ENCODE measurements at regions not wholly inside any gene's neighbourhood (a gene's known extent, or its start where the extent isn't known, plus 50 kb on each side); places are given as distances from the start of the nearest gene placed in this dataset.

GRCh38 chr12:89968151-89968700 lies 259.6 kb upstream of the ATP2B1 start:
- Histone ChIP-seq H3K9me3 (ENCODE audit: low read length) (no peaks in the 10 kb centered on the region), H3K9ac (ENCODE audit: low read length) (no peak overlapping the region), H3K27me3 (ENCODE audit: insufficient read depth, low read depth, low read length) (no peaks in the 10 kb centered on the region), H3K4me3 (ENCODE audit: low read length) (no peak overlapping the region), H3K36me3 (ENCODE audit: insufficient read depth, low read length) (no peaks in the 10 kb centered on the region), H3F3A (ENCODE audit: insufficient read depth, low read length, poor library complexity, severe bottlenecking) (no peaks in the 10 kb centered on the region), H4K20me1 (ENCODE audit: insufficient read depth) (no peaks in the 10 kb centered on the region), H3K4me2 (ENCODE audit: low read length) (no peak overlapping the region), H3K27ac (ENCODE audit: low read length) (no peak overlapping the region), H3K79me2 (replicated peaks; ENCODE audit: insufficient read depth, low read length) (no peaks in the 10 kb centered on the region), H3K9me2 (ENCODE audit: insufficient read depth, low read length) (no peaks in the 10 kb centered on the region), H2AFZ (ENCODE audit: low read depth, low read length) (no peak overlapping the region)
- TF ChIP-seq TAF1 (IDR thresholded peaks at IDR 0.05; ENCODE audit: low read depth) = no peak
- no peak for TF ChIP-seq EZH2 (IDR thresholded peaks at IDR 0.05; ENCODE audit: borderline replicate concordance, insufficient read depth, low read length, poor library complexity, severe bottlenecking)
- no peak for TF ChIP-seq EP300 (conservative IDR thresholded peaks at IDR 0.05; ENCODE audit: poor library complexity, severe bottlenecking)
- TF ChIP-seq MXI1 (conservative IDR thresholded peaks at IDR 0.05; ENCODE audit: poor library complexity, severe bottlenecking) = no peak
- TF ChIP-seq CTCF (IDR thresholded peaks at IDR 0.05; ENCODE audit: poor library complexity, severe bottlenecking) = no peak
- TF ChIP-seq POLR2AphosphoS5 (IDR thresholded peaks at IDR 0.05) = no peak
- TF ChIP-seq SMC3 (conservative IDR thresholded peaks at IDR 0.05; ENCODE audit: poor library complexity) = no peak
- no peak for TF ChIP-seq REST (IDR thresholded peaks at IDR 0.05; ENCODE audit: borderline replicate concordance)
- TF ChIP-seq RAD21 (conservative IDR thresholded peaks at IDR 0.05) = no peak

- H3K27me3 ChIP-seq (ENCODE audit: insufficient read depth, low read depth, low read length) = no peaks in the 10 kb centered on the region
Observed at GRCh38 chr12:89966495-89967240, 258.0 kb upstream of the ATP2B1 start.

More at GRCh38 chr12:89966495-89967240, 258.0 kb upstream of the ATP2B1 start:
- H3K9me3 ChIP-seq (ENCODE audit: low read length) = no peaks in the 10 kb centered on the region
- H3F3A ChIP-seq (ENCODE audit: insufficient read depth, low read length, poor library complexity, severe bottlenecking) = no peaks in the 10 kb centered on the region
- H3K9ac ChIP-seq (ENCODE audit: low read length) = no peak overlapping the region
- H3K27ac ChIP-seq (ENCODE audit: low read length) = no peak overlapping the region
- no peaks in the 10 kb centered on the region for H4K20me1 ChIP-seq (ENCODE audit: insufficient read depth)
- no peaks in the 10 kb centered on the region for H3K79me2 ChIP-seq (replicated peaks; ENCODE audit: insufficient read depth, low read length)
- H3K4me2 ChIP-seq (ENCODE audit: low read length) = no peak overlapping the region
- H3K36me3 ChIP-seq (ENCODE audit: insufficient read depth, low read length) = no peaks in the 10 kb centered on the region
- H2AFZ ChIP-seq (ENCODE audit: low read depth, low read length) = no peak overlapping the region
- TF ChIP-seq TAF1 (IDR thresholded peaks at IDR 0.05; ENCODE audit: low read depth) = no peak
- no peak for TF ChIP-seq SMC3 (conservative IDR thresholded peaks at IDR 0.05; ENCODE audit: poor library complexity)
- TF ChIP-seq CTCF (IDR thresholded peaks at IDR 0.05; ENCODE audit: poor library complexity, severe bottlenecking) = no peak
- TF ChIP-seq EP300 (conservative IDR thresholded peaks at IDR 0.05; ENCODE audit: poor library complexity, severe bottlenecking) = no peak
- no peak for TF ChIP-seq EZH2 (IDR thresholded peaks at IDR 0.05; ENCODE audit: borderline replicate concordance, insufficient read depth, low read length, poor library complexity, severe bottlenecking)
- H3K9me2 ChIP-seq (ENCODE audit: insufficient read depth, low read length) = no peaks in the 10 kb centered on the region
- no peak overlapping the region for H3K4me3 ChIP-seq (ENCODE audit: low read length)

All from neural cell (in vitro differentiated cells).